Thyroid gland (tissue), 4 donors: ENCODE measurements at regions not wholly inside any gene's neighbourhood (a gene's known extent, or its start where the extent isn't known, plus 50 kb on each side); places are given as distances from the start of the nearest gene placed in this dataset.

Experiments used
- POLR2A ChIP-seq, 2 donors: fragments of 450-650 bp; IDR thresholded peaks; one replicate each; pipeline ENCODE4 v1.6.1; 2017; ENCODE audit warnings: antibody characterized with exemption in 2 of 2, mild to moderate bottlenecking in 2 of 2, moderate library complexity in 1 of 2
- TF ChIP-seq, protein P1 (sequence below), 6 experiments: fragments of 200-600 bp in 3 of 6; fragments of 450-650 bp in 3 of 6; sonication (generic) in 3 of 6; IDR thresholded peaks; one replicate each; pipeline ENCODE4 v1.5.1; 2016 to 2019; ENCODE audit warnings: antibody characterized with exemption in 6 of 6, mild to moderate bottlenecking in 2 of 6, inconsistent platforms in 1 of 6, moderate library complexity in 1 of 6

DNA sequence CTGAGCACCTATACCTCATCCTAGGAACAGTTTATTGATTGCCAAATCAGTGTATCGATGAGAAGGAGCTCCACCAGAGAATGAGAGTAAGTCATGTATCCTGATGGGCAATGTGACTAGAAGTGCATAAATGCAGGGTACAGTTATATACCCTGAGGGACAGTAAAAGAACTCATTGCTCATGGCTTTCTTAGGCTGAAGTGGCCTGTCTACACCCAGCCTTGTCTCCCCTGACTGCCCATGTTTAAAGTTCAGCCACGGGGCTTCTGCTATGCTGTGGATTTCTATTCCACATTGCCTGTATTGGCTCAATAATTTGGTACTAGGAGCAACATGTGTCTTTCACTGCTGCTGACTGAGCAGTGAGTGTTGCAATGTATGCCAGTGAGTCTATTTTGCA is 400.4 kb upstream of the IMPG1 start:
- TF ChIP-seq, protein P1, sequence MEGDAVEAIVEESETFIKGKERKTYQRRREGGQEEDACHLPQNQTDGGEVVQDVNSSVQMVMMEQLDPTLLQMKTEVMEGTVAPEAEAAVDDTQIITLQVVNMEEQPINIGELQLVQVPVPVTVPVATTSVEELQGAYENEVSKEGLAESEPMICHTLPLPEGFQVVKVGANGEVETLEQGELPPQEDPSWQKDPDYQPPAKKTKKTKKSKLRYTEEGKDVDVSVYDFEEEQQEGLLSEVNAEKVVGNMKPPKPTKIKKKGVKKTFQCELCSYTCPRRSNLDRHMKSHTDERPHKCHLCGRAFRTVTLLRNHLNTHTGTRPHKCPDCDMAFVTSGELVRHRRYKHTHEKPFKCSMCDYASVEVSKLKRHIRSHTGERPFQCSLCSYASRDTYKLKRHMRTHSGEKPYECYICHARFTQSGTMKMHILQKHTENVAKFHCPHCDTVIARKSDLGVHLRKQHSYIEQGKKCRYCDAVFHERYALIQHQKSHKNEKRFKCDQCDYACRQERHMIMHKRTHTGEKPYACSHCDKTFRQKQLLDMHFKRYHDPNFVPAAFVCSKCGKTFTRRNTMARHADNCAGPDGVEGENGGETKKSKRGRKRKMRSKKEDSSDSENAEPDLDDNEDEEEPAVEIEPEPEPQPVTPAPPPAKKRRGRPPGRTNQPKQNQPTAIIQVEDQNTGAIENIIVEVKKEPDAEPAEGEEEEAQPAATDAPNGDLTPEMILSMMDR (IDR thresholded peaks at IDR 0.05), result no peak
- TF ChIP-seq POLR2A (IDR thresholded peaks at IDR 0.05), result no peak
